ENCODE measurements at regions not wholly inside any gene's neighbourhood (a gene's known extent, or its start where the extent isn't known, plus 50 kb on each side); places are given as distances from the start of the nearest gene placed in this dataset.
A peak's percentile ranks its signal among the peaks of the same experiment; 100 is the strongest.

- DNase-seq = peak; percentile 69
Measured at GRCh38 chr7:24477398-24478136, 95.7 kb upstream of the PALS2 start.

DNA sequence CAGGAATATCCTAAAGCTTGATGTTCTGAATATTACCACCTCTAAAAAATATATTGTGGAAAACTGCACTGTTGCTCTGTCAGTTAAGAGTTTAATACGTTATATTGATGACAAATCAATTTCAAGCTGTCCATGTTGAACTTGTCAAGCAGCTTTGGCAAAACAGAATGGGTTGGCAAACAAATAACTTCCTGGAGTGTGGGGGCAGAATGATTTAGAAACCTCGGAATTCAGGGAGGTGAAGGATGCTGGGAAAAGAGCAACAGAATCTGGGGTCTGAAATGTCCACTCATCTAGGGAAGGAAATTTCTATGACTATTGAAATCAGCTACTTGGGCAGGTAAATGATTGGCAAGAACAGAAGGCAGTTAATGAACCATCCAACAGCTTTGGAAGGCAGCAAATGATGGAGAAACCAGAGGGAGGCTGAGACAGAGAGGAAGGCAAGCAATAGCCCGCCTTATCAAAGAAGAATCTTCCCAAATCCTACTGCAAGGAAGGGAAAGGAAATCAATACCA lies 95.1 kb upstream of the PALS2 start:
- DNase-seq = no peak

- DNase-seq = no peak
Measured at GRCh38 chr7:24480501-24480900, 92.8 kb upstream of the PALS2 start.

- DNase-seq = no peak
Measured at GRCh38 chr7:24483804-24484203, 89.4 kb upstream of the PALS2 start.

DNA sequence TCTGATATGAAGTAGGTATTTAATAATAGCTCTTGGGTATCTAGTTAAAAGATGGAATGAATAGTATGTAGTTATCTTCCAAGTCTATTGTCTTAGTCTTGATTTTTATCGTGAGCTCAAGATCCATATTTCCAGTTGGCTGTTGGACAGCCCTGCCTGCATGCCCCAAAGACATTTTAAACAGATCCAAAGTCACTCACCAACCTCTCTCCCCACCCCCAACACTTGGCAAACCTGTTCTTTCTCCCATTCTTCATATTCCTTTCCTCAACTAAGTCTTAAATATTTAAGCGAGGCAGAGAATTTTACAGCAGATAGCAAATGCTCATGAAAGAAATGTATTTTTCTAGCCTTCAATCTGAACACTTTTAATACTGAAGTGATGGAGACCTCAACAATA lies 80.7 kb upstream of the PALS2 start:
- DNase-seq = no peak

DNA sequence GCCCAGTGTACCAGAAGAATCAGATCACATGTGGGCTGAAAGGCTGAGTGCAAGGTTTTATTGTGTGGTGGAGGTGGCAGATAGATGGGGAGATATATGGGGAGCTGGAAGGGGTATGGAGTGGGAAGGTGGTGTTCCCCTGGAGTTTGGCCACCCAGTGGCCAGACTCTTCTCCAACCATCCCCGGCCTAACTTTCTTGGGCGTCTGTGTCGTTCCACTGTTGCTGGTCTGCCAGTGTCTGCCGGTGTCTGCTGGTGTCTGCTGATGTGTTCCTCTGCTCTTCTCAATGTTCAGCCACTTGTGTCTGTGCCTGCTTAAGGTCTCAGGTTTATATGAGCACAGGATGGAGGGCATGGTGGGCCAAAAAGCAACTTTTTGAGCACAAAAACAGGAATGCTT lies 78.4 kb upstream of the PALS2 start:
- DNase-seq = no peak

GRCh38 chr7:24496036-24496435 lies 77.2 kb upstream of the PALS2 start:
- no peak for DNase-seq

DNA sequence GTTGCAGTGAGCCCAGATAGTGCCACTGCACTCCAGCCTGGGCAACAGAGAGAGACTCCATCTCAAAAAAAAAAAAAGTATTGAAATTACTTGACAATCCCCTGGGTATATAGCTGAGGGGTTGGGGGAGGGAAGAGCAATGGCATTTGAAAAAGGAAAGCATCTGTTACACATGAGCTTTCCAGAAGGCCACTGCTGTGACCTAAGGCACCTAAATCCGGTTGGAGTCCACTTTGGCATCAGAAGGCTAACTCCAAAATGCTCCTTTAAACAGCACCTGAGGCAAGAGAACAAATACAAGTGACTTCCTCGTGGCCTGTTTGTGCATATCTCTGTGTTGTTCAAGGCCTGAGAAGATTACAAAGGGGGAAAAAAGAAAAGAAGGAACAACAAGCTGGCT lies 74.8 kb upstream of the PALS2 start:
- DNase-seq = no peak

- no peak for DNase-seq
Measured at GRCh38 chr7:24499871-24500270, 73.4 kb upstream of the PALS2 start.

GRCh38 chr7:24500599-24500998 lies 72.7 kb upstream of the PALS2 start:
- DNase-seq = no peak

GRCh38 chr7:24501009-24501408 lies 72.2 kb upstream of the PALS2 start:
- DNase-seq = no peak

DNA sequence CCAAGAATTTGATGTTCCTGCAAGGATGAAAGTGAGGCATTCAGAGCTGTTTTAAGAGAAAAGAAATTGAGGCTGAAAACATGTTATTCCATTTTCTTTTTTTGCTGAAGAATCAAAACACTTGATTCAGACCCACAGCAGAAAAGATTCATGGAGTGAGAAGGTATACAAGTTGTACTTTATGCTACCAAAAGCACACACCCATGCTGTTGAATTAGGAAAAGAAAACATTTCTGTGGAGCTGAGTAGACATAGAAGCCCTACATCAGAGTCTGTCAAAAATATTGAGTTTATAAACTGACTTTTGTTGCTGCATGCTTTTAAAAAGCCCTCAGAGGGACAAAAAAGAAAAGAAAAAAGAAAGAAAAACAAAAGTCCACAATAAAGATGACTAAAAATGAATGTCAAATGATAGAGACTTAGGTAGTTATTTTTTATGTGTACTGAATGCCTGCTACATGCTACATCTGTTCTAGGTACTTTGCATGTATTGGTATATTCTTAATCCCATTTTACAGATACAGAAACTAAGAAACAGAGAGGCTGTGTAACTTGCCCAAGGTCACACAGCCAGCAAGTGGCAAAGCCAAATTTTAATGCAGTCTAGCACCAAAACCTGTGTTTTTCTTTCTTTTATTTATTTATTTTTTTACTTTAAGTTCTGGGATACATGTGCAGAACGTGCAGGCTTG lies 71.7 kb upstream of the PALS2 start:
- DNase-seq = no peak

GRCh38 chr7:24502135-24502488 lies 71.1 kb upstream of the PALS2 start:
- no peak for DNase-seq

GRCh38 chr7:24503506-24503905 lies 69.7 kb upstream of the PALS2 start:
- no peak for DNase-seq

GRCh38 chr7:24504040-24504439 lies 69.2 kb upstream of the PALS2 start:
- no peak for DNase-seq

DNA sequence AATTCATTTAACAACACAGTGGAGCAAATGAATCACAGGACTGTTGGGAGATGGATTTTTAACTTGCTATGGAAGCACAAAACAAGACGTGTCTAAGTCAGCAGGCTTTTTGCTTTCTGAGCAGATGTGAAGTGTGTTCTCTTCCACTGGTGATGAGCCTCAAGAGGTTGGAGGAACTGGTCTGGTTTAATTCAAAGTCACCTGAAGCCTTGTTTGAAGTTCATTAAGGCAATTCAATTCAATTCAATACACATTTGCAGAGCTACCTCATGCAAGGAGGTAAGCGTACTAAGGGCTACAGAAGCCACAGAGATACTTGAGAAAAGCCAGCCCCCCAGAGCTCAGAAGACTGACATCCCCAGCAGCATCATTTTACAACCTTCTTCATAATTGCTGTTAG lies 68.4 kb upstream of the PALS2 start:
- no peak for DNase-seq

GRCh38 chr7:24505968-24506367 lies 67.3 kb upstream of the PALS2 start:
- no peak for DNase-seq

DNA sequence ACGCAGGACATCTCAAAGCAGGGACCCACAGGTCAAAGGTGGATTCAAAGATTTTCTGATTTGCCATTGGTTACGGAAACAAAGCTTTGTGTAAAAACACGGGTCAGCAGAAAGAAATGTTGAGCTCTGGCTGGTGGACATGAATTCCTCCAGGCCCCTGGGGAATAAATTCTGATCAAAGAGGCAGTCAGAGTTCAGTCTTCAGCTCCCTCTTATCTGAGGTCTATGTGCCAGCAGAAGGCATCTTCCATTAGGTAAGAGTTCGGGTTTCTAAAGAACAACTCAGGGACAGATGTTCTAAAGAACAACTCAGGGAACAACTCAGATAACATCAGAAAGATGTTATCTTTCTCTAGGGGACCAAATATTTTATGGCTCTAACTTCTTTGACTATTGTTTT lies 64.9 kb upstream of the PALS2 start:
- DNase-seq = no peak

DNA sequence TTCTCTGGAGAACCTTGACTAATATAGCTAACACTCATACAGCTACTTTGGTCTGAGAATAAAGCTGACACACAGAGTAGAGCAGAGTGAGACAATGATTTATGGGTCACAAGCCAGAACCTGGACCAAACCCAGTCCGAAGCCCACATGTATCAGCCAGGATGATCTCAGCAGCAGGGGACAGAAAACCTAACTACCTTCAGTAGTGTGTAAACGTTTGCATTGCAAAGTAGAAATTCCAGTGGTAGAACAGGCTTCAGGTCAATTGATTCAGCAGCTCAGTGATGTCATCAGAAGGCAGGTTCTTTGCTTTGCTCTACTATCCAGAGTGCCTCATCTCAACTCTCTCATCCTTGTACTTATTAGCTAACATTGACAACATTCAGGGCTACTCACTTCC lies 62.5 kb upstream of the PALS2 start:
- DNase-seq = no peak

- no peak for DNase-seq
Measured at GRCh38 chr7:24517166-24517565, 56.1 kb upstream of the PALS2 start.

DNA sequence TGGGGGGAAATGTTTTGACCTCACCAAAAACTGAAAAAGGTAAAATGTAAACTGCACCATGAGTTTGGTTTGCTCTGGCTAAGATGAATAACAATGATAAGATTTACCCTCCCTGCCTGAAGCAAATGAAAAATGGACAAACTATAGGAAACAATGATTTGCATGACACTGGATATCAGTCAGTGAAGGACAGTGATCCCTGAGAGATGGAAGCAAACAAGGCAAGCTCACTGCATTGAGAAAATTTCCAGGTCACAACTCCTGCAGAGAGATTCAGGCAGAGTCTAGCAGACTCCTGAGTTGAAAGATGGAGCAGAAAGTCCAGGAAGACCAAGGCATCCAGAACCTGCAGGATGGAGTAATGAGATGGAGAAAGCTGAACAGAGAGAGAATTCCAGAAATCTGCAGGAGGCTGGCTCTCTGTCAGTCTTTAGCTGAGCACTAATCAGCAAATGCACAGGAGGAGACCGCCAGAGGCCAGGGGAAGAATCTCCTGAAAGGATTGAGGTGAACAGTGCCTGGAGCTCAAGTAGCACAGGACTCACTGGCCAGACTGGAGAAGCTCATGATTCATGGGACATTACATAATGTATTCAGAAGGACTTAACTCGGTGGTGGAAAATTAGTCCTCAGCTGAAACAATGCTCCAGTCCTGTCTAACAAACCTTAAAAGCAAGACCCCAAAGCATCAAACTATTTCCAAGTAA lies 51.2 kb upstream of the PALS2 start:
- no peak for DNase-seq
